GM18517 (cell line): ENCODE measurements at regions not wholly inside any gene's neighbourhood (a gene's known extent, or its start where the extent isn't known, plus 50 kb on each side); places are given as distances from the start of the nearest gene placed in this dataset.
"Not testable (repeated sequence)": the region's sequence is repeated elsewhere in the genome, so short reads cannot be mapped to it uniquely, and the experiment has no call there.

Source experiments
- ATAC-seq: cut with Tn5 transposase; IDR thresholded peaks from one replicate; pipeline ENCODE4 v1.9.1; 2021; ENCODE audit warnings: mild to moderate bottlenecking, moderate library complexity; ENCODE audit not compliant: unreplicated experiment

- ATAC-seq, result no peak
Measured at GRCh38 chr11:88061111-88061510, 114.1 kb downstream of the RAB38 start.

GRCh38 chr11:88059326-88059725 lies 115.9 kb downstream of the RAB38 start:
- ATAC-seq, result no peak

GRCh38 chr11:88051396-88051795 lies 123.8 kb downstream of the RAB38 start:
- no peak for ATAC-seq

- no peak for ATAC-seq
Measured at GRCh38 chr11:88050247-88050646, 125.0 kb downstream of the RAB38 start.

- not testable (repeated sequence) for ATAC-seq
Measured at GRCh38 chr11:88045288-88045687, 130.0 kb downstream of the RAB38 start.

GRCh38 chr11:88044658-88045057 lies 130.6 kb downstream of the RAB38 start:
- not testable (repeated sequence) for ATAC-seq

- no peak for ATAC-seq
Measured at GRCh38 chr11:88043149-88043548, 132.1 kb downstream of the RAB38 start.

GRCh38 chr11:88042647-88043046 lies 132.6 kb downstream of the RAB38 start:
- no peak for ATAC-seq

GRCh38 chr11:88042238-88042637 lies 133.0 kb downstream of the RAB38 start:
- no peak for ATAC-seq

- ATAC-seq, result no peak
Measured at GRCh38 chr11:88041679-88042078, 133.6 kb downstream of the RAB38 start.

- no peak for ATAC-seq
Measured at GRCh38 chr11:88040148-88040496, 135.1 kb downstream of the RAB38 start.

- ATAC-seq, result no peak
Measured at GRCh38 chr11:88039476-88040147, 135.6 kb downstream of the RAB38 start.

GRCh38 chr11:88038063-88038462 lies 137.2 kb downstream of the RAB38 start:
- no peak for ATAC-seq

- ATAC-seq, result no peak
Measured at GRCh38 chr11:88036701-88037100, 138.5 kb downstream of the RAB38 start.

GRCh38 chr11:88035271-88035670 lies 140.0 kb downstream of the RAB38 start:
- no peak for ATAC-seq

- ATAC-seq, result no peak
Measured at GRCh38 chr11:88017666-88018065, 157.6 kb downstream of the RAB38 start.

GRCh38 chr11:88016392-88017170 lies 158.7 kb downstream of the RAB38 start:
- ATAC-seq, result peak; percentile 82

GRCh38 chr11:88015170-88015569 lies 160.1 kb downstream of the RAB38 start:
- ATAC-seq, result no peak

- no peak for ATAC-seq
Measured at GRCh38 chr11:88013508-88014065, 161.7 kb downstream of the RAB38 start.

GRCh38 chr11:88012456-88012855 lies 162.8 kb downstream of the RAB38 start:
- no peak for ATAC-seq

- ATAC-seq, result no peak
Measured at GRCh38 chr11:87976009-87976408, 199.2 kb downstream of the RAB38 start.

- no peak for ATAC-seq
Measured at GRCh38 chr11:87974797-87975196, 200.4 kb downstream of the RAB38 start.
